Activated T-cell treated with anti-CD3 and anti-CD28 coated beads, Interleukin-2, amount 50 U/mL, for 72 hours (primary cell): ENCODE measurements at regions not wholly inside any gene's neighbourhood (a gene's known extent, or its start where the extent isn't known, plus 50 kb on each side); places are given as distances from the start of the nearest gene placed in this dataset.

Experiments used
- ATAC-seq, 2 donors: fragments of 150-1000 bp; cut with Tn5 transposase; replicated peaks in 1 of 2; 2 replicates each; pipeline ENCODE4 v1.10.0; 2021; ENCODE audit warnings: moderate library complexity in 2 of 2, mild to moderate bottlenecking in 1 of 2
- DNase-seq, 2 donors: peaks; one replicate each; pipeline ENCODE4 v3.0.0; 2021 to 2022; ENCODE audit warnings: mixed read lengths in 1 of 2
- H3K27ac Mint-ChIP-seq: one replicate; pipeline ENCODE4 v1.8.0; 2022; ENCODE audit warnings: mild to moderate bottlenecking, moderate library complexity, mixed read lengths
- H3K27me3 Mint-ChIP-seq: one replicate; pipeline ENCODE4 v1.8.0; 2022; ENCODE audit warnings: low read depth, mixed read lengths
- H3K36me3 Mint-ChIP-seq, 2 donors: one replicate each; pipeline ENCODE4 v1.8.0; 2022; ENCODE audit warnings: mixed read lengths in 2 of 2, mild to moderate bottlenecking in 1 of 2; ENCODE audit not compliant: insufficient read depth in 2 of 2
- H3K4me1 Mint-ChIP-seq: one replicate; pipeline ENCODE4 v1.8.0; 2022; ENCODE audit warnings: low read depth, mixed read lengths
- H3K4me3 Mint-ChIP-seq, 2 donors: one replicate each; pipeline ENCODE4 v1.8.0; 2022; ENCODE audit warnings: mild to moderate bottlenecking in 2 of 2, mixed read lengths in 2 of 2, moderate library complexity in 2 of 2
- H3K9me3 Mint-ChIP-seq, 2 donors: one replicate each; pipeline ENCODE4 v1.8.0; 2022; ENCODE audit warnings: mixed read lengths in 2 of 2

GRCh38 chr20:60840971-60841370, 411.1 kb upstream of the CDH4 start:
- DNase-seq: no peak
- no peak overlapping the region for H3K27ac Mint-ChIP-seq
- no peak overlapping the region for H3K4me3 Mint-ChIP-seq
- ATAC-seq: no peak
- peaks cover 16% of the 10 kb centered on the region for H3K27me3 Mint-ChIP-seq
- H3K36me3 Mint-ChIP-seq: no peaks in the 10 kb centered on the region
- peaks cover 0 to 2% of the 10 kb centered on the region in 2 donors for H3K9me3 Mint-ChIP-seq
- no peaks in the 10 kb centered on the region for H3K4me1 Mint-ChIP-seq

GRCh38 chr20:60845146-60845545, 406.9 kb upstream of the CDH4 start:
- DNase-seq (no peak), ATAC-seq (no peak)
- Mint-ChIP-seq H3K4me3 (no peak overlapping the region), H3K27me3 (peaks cover 7% of the 10 kb centered on the region), H3K36me3 (peaks cover 0 to 2% of the 10 kb centered on the region in 2 donors), H3K27ac (no peak overlapping the region), H3K9me3 (no peaks in the 10 kb centered on the region), H3K4me1 (no peaks in the 10 kb centered on the region)

GRCh38 chr20:60851826-60852704, 400.0 kb upstream of the CDH4 start:
- Mint-ChIP-seq H3K27ac (no peak overlapping the region), H3K4me3 (no peak overlapping the region), H3K4me1 (no peaks in the 10 kb centered on the region), H3K9me3 (peaks cover 4 to 5% of the 10 kb centered on the region in 2 donors), H3K36me3 (peaks cover 0 to 4% of the 10 kb centered on the region in 2 donors), H3K27me3 (peaks cover 14% of the 10 kb centered on the region)
- ATAC-seq (no peak), DNase-seq (peak in 1 of 2 donors; percentile 6)

GRCh38 chr20:60857708-60858107, 394.4 kb upstream of the CDH4 start:
- Mint-ChIP-seq H3K4me3 (no peak overlapping the region), H3K27me3 (peaks cover 11% of the 10 kb centered on the region), H3K9me3 (peaks cover 3 to 4% of the 10 kb centered on the region in 2 donors), H3K27ac (no peak overlapping the region), H3K4me1 (no peaks in the 10 kb centered on the region), H3K36me3 (peaks cover 0 to 2% of the 10 kb centered on the region in 2 donors)
- ATAC-seq: no peak
- no peak for DNase-seq

- H3K36me3 Mint-ChIP-seq: no peaks in the 10 kb centered on the region
- no peak overlapping the region for H3K4me3 Mint-ChIP-seq
- ATAC-seq: no peak
- H3K9me3 Mint-ChIP-seq: no peaks in the 10 kb centered on the region
- no peaks in the 10 kb centered on the region for H3K4me1 Mint-ChIP-seq
- no peak overlapping the region for H3K27ac Mint-ChIP-seq
- no peak for DNase-seq
- H3K27me3 Mint-ChIP-seq: peaks cover 11% of the 10 kb centered on the region
These were observed 389.5 kb upstream of the CDH4 start for GRCh38 chr20:60862601-60863000.

GRCh38 chr20:60863548-60863947, 388.5 kb upstream of the CDH4 start:
- peaks cover 11% of the 10 kb centered on the region for H3K27me3 Mint-ChIP-seq
- H3K27ac Mint-ChIP-seq: no peak overlapping the region
- no peak overlapping the region for H3K4me3 Mint-ChIP-seq
- DNase-seq (no peak), ATAC-seq (no peak)
- H3K4me1 Mint-ChIP-seq: no peaks in the 10 kb centered on the region
- H3K36me3 Mint-ChIP-seq: no peaks in the 10 kb centered on the region
- H3K9me3 Mint-ChIP-seq: no peaks in the 10 kb centered on the region

GRCh38 chr20:60867589-60867988, 384.5 kb upstream of the CDH4 start:
- Mint-ChIP-seq H3K36me3 (no peaks in the 10 kb centered on the region), H3K27me3 (peaks cover 11% of the 10 kb centered on the region), H3K27ac (no peak overlapping the region), H3K4me1 (no peaks in the 10 kb centered on the region), H3K9me3 (no peaks in the 10 kb centered on the region), H3K4me3 (no peak overlapping the region)
- ATAC-seq: no peak
- DNase-seq: no peak

- H3K27me3 Mint-ChIP-seq: peaks cover 8% of the 10 kb centered on the region
- no peak overlapping the region for H3K27ac Mint-ChIP-seq
- DNase-seq: no peak
- H3K36me3 Mint-ChIP-seq: no peaks in the 10 kb centered on the region
- H3K9me3 Mint-ChIP-seq: no peaks in the 10 kb centered on the region
- H3K4me3 Mint-ChIP-seq: no peak overlapping the region
- no peak for ATAC-seq
- no peaks in the 10 kb centered on the region for H3K4me1 Mint-ChIP-seq
These were observed 383.7 kb upstream of the CDH4 start for GRCh38 chr20:60868316-60868891.

GRCh38 chr20:60869087-60869486, 383.0 kb upstream of the CDH4 start:
- Mint-ChIP-seq H3K27me3 (peaks cover 1% of the 10 kb centered on the region), H3K27ac (no peak overlapping the region), H3K9me3 (no peaks in the 10 kb centered on the region), H3K4me1 (no peaks in the 10 kb centered on the region), H3K4me3 (no peak overlapping the region), H3K36me3 (no peaks in the 10 kb centered on the region)
- no peak for ATAC-seq
- DNase-seq: no peak

GRCh38 chr20:60869625-60870024, 382.4 kb upstream of the CDH4 start:
- Mint-ChIP-seq H3K4me3 (no peak overlapping the region), H3K36me3 (no peaks in the 10 kb centered on the region), H3K27ac (no peak overlapping the region), H3K4me1 (no peaks in the 10 kb centered on the region), H3K27me3 (no peaks in the 10 kb centered on the region), H3K9me3 (no peaks in the 10 kb centered on the region)
- no peak for ATAC-seq
- no peak for DNase-seq

GRCh38 chr20:60870040-60870439, 382.0 kb upstream of the CDH4 start:
- Mint-ChIP-seq H3K36me3 (no peaks in the 10 kb centered on the region), H3K4me3 (no peak overlapping the region), H3K9me3 (no peaks in the 10 kb centered on the region), H3K27ac (no peak overlapping the region), H3K27me3 (no peaks in the 10 kb centered on the region), H3K4me1 (no peaks in the 10 kb centered on the region)
- DNase-seq: no peak
- no peak for ATAC-seq

GRCh38 chr20:60872224-60872623, 379.8 kb upstream of the CDH4 start:
- Mint-ChIP-seq H3K36me3 (no peaks in the 10 kb centered on the region), H3K27ac (no peak overlapping the region), H3K4me1 (no peaks in the 10 kb centered on the region), H3K4me3 (no peak overlapping the region), H3K9me3 (no peaks in the 10 kb centered on the region), H3K27me3 (no peaks in the 10 kb centered on the region)
- ATAC-seq (no peak), DNase-seq (no peak)

GRCh38 chr20:60877071-60877857, 374.8 kb upstream of the CDH4 start:
- Mint-ChIP-seq H3K27ac (no peak overlapping the region), H3K4me1 (no peaks in the 10 kb centered on the region), H3K27me3 (no peaks in the 10 kb centered on the region), H3K9me3 (no peaks in the 10 kb centered on the region), H3K4me3 (no peak overlapping the region), H3K36me3 (no peaks in the 10 kb centered on the region)
- no peak for ATAC-seq
- DNase-seq: no peak
